H1 (cell line): ENCODE measurements at regions not wholly inside any gene's neighbourhood (a gene's known extent, or its start where the extent isn't known, plus 50 kb on each side); places are given as distances from the start of the nearest gene placed in this dataset.

Experiments used
- MAFK ChIP-seq: IDR thresholded peaks from 2 replicates; pipeline ENCODE4 v1.6.1; 2012; ENCODE audit warnings: low read depth, mild to moderate bottlenecking, improper control_type of control experiment, low read length
- RFX5 ChIP-seq: IDR thresholded peaks from 2 replicates; pipeline ENCODE4 v1.6.1; 2011; ENCODE audit warnings: low read depth, low read length, improper control_type of control experiment, borderline replicate concordance
- USF2 ChIP-seq: IDR thresholded peaks from 2 replicates; pipeline ENCODE4 v1.6.1; 2011; ENCODE audit warnings: low read length, improper control_type of control experiment

- TF ChIP-seq USF2 (no peak), RFX5 (no peak), MAFK (no peak)
These were observed 126.6 kb upstream of the FAM9C start (continued) for GRCh38 chrX:13170966-13171558.
